8988T (cell line): ENCODE measurements at regions not wholly inside any gene's neighbourhood (a gene's known extent, or its start where the extent isn't known, plus 50 kb on each side); places are given as distances from the start of the nearest gene placed in this dataset.

Experiments used
- DNase-seq: peaks from one replicate; pipeline ENCODE4 v3.0.0; 2011

DNA sequence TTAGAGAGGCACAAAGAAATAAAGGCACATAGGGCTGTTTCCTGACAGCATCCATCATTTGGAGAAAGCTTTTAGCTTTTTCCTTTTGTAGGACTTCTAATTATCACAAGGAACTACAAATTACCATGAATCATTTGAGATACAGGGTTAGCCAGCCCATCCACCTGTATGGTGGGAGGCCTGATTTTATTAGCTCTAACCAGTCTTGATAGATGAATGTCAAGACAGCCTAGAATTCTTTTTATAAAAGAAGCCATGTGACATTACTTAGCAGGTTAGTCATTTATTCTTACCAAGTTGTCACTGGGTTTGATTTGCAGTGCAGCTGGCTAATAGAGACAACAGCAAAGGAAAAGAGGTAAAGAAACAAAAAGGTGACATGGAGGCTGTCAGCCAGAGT lies 618.1 kb downstream of the ZNF385D start:
- DNase-seq, result no peak

DNA sequence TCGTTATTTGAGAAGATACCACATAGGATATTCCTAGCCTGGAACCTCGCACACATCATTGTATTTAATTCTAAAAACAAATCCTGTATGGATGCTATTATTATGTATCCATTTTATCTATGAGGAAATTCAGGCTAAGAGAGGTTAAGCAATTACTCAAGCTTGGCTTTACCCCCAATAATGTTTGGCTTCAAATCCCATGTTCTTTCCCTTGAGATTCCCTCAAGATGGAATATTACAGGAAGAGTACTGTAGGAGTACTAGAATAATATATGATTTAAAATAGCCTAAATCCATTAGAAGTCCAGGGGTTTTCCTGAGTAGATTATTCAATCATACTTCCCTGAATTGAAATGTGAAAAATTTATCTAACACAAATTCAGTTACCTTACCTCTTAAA lies 630.2 kb downstream of the ZNF385D start:
- no peak for DNase-seq

DNA sequence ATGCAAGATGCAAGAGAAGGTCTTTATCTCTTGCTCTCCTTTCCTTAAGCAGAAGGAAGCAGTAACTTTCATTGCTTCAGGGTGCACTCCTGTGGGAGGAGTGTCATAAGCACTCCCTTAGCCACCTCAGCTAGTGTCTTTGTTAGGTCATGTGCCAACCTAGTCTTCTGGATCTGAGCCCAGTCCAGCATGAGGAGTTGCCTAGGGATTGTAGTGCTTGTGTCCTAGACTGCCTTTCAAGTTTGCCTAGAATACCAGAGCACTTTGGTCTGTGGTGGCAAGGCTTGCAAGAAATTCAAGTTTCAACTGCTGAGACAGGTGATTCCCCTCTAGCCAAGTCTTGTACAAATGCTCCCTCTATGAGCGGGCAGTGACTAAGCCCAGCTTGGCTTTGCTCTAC lies 633.6 kb downstream of the ZNF385D start:
- DNase-seq, result no peak

DNA sequence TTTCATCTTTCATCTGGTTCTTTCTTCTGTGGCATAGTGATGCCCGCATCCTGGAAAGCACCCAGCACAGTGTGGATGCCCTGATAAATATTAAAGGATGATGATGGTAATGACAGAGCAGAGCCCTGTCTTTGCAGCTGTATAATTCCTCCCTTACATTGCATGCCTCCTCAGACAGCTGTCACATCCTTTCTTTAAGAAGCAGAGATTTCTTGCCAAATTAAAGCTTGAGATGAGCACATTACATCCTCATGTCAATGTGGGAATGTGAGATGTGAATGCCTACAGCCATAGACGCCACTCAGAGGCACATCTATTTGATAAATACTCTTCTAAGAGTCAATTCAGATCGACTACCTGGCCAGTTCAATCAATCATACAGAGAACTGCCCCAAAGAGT lies 642.0 kb downstream of the ZNF385D start:
- no peak for DNase-seq

DNA sequence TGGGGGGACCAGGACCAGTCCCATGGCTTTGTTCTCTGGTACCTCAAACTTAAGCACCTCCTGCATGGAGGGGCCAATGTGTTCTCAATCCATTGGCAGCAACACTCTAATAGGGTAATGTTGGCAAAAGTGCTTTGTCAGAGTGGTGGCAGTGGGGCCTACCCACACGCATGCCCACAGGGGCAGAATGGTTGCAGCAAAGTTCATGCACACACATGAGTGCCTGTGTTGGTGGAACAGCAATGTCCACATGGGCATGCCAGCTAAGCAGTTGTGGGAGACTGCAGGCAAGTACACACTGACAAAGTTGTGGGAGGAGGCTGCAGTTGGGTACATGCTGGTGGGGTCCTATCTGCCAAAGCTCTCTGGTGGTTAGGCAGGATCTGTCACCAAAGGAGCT lies 645.2 kb downstream of the ZNF385D start:
- no peak for DNase-seq

DNA sequence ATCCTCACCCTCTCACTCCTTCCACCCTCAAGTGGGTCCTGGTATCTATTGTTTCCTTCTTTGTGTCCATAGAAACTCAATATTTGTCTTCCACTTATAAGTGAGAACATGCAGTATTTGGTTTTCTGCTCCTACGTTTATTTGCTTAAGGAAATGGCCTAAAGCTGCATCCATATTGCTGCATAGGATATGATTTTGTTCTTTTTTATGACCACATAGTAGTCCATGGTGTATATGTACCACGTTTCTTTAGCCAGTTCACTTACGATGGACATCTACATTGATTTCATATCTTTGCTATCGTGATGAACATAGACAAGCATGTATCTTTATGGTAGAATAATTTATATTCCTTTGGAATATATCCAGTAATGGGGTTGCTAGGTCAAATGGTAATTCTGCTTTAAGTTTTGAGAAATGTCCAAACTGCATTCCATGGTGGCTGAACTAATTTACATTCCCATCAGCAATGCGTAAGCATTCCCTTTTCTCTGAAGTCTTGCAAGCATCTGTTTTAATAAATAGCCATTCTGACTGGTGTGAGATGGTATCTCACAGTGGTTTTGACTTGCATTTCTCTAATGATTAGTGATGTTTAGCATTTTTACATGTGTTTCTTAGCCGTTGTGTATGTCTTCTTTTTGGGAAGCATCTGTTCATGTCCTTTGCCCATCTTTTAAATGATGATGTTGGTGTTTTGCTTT lies 650.2 kb downstream of the ZNF385D start:
- DNase-seq, result no peak

DNA sequence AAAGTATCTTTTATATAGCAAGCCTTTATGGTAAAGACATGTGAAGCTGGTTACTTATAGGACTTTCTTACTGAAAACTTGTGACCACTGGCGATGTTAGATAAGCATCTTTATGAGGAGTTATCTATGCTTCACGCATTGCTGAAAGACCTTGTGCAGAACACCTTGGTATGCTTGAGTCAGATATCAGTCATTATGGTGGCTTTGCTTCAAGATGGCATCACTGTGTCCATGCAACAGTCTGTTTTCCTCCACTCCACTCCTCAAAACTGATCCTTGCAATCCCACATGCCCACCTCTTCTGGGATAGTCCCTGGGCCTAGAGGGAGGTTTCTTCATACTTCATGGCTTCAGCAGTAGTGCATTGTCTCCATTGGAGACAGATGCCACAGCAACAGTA lies 656.3 kb downstream of the ZNF385D start:
- no peak for DNase-seq

DNA sequence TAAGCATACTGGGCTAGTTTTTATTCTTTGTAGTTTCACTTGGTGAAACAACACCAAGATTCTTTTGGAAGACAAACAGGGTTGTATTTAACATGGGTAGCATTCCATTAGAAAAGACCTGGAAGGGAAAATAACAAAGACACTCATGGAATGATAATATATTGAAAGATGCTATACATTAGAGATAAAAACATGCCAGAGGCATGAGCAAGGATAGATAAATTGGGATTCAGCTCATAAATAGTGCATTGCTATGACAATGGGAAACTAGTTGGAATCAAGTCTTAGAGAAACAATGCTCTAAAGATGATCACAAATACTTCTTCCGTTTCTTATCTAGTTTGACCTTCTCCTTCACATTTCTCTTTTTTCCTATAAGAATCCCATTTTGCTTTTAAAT lies 677.4 kb downstream of the ZNF385D start:
- DNase-seq, result no peak

DNA sequence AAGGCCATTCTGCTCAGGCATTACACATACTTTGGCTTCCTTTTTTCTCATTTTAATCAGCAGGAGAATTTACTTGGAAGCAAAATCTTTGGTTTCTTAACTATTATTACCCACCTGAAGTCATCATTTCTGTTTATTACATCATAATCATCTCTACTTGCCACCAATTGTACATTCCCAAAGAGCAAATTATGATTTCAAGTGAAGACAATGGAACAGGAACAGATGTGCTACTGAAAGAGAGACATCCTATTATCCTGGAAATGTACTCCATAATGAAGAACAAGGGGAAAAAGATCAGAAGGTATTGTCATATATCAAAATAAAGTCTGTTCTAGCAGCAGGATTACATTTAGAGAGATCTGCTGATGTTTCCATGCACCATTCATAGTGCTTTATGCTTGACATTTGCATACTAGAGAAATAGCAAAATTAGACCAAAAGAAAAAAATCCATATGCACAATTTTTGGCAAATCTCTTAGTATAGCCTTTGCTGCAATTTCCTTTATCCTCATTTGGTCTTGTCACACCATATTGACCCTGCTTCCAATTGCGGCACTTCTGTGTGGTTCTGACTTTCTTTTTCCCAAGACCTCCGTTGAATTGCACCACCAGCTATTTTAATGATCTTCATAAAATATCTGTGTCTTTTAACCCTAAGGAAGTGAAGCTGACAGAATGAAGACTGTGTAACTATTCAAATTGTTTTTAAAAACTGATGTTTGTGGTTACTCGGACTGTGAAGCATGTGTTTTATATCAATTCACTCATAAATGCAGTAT lies 683.8 kb downstream of the ZNF385D start:
- DNase-seq, result no peak

DNA sequence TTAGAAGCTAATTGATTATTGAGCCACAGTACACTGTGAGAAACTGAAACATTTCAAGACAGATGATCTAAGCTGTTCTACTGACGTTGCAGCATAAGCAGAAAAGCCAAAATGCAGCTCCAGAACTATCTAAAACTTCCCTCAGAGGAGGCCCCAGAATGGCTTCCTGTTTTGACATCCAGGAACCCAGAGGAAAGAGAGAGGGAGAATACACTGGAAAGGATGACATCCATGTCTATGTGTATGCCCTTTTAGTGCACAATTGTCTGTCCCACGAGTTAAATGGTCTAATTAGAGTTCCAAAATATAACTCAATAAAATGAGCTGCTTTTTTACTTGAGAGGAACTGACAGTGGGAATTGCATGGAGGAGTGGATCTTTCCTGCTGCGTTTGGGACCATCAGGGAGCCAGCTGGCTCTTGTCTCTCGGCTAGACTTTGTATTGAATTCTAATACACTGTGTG lies 688.1 kb downstream of the ZNF385D start:
- no peak for DNase-seq

DNA sequence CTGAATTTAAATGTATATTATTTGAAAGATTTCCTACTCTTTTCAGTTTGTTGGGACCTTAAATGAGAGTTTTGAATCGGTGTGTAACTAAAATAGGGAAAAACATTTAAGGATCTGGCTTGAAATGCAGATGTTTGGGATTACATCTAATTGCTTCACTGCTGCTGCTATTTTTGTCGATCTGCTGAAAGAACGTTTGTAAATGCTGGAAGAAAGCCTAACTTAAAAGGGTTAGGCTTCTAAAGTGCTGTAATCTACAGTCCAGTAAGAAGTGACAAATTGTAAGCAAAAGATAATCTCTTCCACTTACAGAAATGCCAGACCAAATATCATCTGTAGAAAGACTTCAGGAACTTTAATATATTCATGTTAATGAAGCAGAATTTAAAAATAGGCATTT lies 691.6 kb downstream of the ZNF385D start:
- DNase-seq, result no peak

DNA sequence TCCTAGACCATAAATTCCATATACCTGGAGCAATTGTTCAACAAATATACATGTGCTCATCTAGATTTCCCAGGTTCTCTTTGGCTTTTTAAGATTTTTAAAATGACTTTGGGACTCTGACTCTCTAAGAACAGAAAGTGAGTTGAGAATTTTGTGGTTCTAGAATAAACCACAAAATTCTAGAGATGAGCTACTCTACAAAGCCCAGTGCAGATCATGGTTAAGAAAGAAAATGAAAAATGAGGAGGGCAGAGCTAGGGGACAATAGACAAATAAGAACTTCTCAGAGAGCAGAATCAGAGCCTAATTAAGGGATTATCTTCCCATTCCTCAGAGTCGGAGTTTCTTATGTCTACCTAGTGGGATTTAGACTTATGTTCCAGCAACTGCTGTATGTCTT lies 694.7 kb downstream of the ZNF385D start:
- no peak for DNase-seq

DNA sequence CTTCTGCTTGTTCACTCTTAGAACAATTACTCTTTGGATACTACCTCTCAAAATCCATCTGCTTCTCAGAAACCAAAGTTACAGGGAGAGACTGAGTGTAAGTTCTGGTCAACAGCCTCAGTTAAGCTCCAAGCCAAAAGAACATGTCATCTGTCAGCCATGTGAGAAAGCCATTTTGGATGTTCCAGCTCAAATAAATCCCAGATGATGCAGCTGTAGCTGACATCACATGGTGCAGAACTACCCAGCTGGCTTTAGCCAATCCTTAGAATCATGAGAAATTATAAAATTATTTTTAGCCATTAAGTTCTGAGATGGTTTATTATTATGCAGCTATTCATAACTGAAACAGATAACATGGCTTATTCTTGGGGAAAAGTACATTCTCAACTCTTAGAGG lies 696.0 kb downstream of the ZNF385D start:
- DNase-seq, result no peak

DNA sequence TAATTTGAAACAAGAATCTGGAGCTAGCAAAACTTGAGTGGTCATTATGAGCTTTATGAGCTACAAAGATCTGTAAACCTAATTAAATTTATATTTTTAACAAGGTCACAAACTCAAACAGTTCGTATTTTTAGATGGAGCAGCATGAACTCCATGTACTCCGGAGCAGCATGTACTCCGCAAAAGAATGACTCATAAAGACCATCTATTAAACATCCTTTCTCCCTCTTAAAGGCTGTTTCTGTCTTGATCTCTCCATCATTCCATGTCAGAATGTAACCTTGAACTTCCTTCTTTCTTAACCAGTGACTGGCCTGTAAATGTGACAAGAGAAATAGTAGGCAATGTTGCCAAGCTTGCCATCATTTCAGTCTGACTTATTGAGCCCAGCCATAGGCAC lies 696.9 kb downstream of the ZNF385D start:
- no peak for DNase-seq

DNA sequence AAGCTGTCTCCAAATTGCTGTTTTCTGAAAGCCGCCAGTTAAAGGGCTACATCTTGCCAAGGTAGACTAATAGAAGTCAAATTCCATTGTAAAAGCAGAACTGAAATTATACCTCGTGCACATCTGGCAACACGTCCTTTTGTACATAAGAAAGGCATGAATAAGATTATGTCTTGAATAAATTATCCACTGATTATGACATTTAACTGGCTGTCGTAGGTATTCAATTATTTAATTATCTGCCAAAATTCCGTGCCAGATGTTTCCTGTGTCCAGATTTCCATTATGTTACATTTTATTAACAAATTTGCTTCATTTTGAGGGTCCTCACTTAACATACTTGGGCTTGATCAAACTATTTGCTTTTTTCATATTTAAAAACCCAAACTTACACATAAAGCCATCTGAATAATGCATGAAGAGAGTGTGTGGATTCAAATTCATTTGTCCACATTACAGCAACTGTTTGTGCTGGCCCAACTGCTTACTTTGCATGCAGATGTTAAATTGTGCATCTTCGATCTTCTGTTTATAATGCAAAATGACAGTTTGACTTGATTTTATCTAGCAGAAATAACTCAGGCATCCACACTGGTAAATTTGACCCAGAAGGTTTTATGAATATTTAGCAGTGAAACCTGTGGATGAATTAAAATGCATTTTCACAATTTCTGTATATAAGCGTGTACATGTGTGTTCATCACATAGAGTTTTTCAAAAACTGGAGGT lies 701.5 kb downstream of the ZNF385D start:
- DNase-seq, result no peak

DNA sequence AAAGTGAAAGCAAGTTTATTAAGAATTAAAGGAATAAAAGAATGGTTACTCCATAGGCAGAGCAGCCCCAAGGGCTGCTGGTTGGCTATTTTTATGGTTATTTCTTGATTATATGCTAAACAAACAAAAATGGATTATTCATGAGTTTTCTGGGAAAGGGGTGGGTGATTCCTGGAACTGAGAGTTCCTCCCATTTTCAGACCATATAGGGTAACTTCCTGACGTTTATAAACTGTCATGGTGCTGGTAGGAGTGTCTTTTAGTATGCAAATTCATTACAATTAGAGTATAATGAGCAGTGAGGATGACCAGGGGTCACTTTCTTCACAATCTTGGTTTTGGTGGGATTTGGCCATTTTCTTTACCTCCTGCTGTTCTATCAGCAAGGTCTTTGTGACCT lies 707.9 kb downstream of the ZNF385D start:
- DNase-seq, result no peak

DNA sequence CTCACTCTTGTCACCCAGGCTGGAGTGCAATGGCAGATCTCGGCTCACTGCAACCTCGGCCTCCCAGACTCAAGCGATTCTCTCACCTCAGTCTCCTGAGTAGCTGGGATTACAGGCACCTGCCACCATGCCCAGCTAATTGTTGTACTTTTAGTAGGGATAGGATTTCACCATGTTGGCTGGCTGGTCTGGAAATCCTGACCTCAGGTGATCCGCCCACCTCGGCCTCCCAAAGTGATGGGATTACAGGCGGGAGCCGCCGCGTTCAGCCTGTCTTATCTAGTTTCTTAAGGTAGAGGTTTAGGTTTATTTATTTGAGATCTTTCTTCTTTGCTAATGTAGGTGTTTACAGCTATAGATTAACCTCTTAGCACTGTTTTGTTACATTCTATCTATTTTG lies 708.8 kb downstream of the ZNF385D start:
- DNase-seq, result no peak

DNA sequence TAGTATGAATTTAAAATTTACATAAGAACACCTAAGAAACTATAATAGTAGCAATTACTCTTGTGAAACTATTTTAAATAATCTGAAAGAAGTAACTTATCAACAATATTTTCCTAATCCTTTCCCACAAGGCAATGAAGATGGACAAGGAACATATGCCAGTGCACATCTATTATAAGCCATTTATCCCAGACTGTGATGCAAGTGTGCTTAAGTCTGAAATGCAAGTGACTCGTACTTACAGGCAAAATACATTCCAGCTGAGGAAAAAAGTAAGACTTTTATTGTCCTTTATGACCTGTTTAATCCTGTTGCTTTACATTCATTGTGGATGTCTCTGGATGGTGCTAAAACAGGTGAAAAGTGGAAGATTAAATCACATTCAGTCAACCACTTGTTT lies 709.4 kb downstream of the ZNF385D start:
- no peak for DNase-seq

DNA sequence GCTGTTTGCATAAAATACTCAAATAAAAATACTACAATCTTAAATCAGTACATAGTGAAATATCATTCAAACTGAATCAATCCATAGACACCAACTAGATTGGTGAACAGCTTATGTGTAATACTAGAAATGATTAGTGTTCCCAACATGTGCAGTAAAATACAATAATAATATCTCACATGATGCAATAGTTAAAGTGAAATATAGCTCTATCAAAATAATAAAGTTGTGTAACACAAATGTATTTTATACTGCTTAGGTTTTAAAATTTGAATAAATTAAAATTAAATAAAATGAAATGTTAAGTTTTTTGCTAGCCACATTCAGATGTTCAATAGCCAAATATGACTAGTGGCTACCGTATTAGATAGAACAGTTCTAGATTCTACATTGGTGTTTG lies 714.1 kb downstream of the ZNF385D start:
- DNase-seq, result no peak

DNA sequence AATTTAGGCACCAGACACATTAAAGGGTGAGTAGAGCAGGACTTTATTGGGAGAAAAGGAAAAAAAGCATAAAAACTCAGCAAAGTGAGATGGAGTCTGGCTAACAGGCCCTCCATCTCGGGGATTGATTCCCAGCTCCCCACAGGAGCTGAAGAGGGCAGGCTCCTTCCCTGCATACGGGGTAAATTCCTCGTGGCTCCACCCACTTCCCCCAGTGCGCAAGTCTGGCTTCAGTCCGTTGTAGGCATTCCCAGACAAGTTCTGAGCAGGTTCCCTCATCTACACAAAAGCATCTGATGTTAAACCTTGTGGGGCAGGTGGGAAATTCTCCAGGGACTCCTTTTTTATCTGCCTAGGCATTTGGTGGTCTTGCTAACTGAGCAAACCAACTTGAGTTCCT lies 722.6 kb downstream of the ZNF385D start:
- no peak for DNase-seq

DNA sequence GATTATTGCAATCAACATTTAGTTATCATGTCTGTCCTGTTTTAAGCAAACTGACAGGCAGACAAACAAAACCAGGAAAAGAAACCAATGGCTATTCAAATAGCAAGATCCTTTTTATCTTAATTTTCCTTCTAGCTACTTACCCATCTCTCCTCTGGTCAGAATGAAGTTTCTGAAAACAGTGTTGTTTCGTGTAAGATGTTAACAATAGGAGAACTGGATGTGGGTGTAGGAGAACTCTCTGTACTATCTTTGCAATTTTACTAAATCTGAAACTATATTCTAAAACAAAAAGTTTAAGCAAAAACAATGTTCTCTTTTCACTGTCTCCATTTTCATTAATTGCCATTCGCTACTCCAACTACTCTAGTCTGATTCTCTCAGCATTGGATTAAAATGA lies 726.4 kb downstream of the ZNF385D start:
- no peak for DNase-seq

DNA sequence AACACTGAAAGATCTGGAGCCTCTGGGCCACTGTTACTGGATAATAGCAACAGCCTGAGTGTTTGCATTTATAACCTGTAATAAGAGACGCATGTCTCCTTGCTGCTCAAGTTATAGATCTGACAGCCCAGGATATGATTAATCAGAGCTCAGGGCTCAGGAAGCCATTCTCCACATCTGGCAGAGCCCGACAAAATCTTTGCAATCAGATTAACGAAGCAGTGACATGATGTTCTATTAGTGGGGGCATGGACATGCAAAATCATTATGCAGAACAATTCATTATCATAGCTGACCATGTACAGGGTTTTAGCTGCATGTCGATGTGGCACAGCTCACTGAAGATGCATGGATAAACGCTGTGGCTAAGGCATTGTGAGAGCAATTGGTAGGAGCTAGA lies 730.3 kb downstream of the ZNF385D start:
- no peak for DNase-seq

DNA sequence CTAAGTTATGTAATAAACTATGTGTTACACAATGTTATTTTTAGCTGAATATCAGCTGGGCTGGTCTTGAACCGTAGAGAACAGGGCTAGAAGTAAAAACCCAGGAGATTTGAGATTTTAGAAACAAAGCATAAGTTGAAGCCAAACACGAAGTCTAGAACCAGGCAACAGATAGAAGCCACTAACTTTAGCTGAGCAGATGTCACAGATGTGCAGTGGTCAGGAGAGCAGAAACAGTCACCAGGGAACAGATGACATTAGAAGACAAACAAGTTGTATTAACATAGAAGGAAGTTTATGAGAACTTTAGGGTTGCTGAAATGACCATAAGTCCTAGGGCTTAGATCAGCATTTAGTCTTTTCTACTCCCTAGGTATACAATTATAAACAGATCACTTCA lies 731.0 kb downstream of the ZNF385D start:
- no peak for DNase-seq
